ENCODE measurements at regions not wholly inside any gene's neighbourhood (a gene's known extent, or its start where the extent isn't known, plus 50 kb on each side); places are given as distances from the start of the nearest gene placed in this dataset.

DNA sequence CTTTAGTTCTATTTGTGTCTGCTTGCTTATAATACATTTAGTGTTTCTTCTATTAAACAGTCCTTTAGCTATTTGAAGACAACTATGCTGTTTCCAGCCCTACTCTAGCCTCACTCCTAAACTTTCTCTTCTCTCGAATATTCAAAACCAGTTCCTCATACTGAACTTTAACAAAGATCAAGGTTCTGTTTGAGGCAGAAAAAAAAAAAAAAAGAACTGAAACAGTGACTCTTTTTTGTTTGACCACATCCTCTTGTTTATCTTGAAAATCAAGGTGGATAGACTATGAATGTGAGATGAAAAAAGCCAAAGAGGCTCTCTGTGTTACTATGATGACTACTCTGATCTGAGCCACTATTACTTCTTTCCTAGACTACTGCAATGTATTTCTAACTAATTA lies 154.3 kb downstream of the ZNF365 start:
- Histone ChIP-seq H3K27ac (ENCODE audit: control insufficient read depth, insufficient read depth, low read length) (no peak overlapping the region), H3K36me3 (ENCODE audit: control insufficient read depth in 2 of 2, extremely low read depth in 1 of 2, insufficient read depth in 2 of 2, low read length in 2 of 2) (no peaks in the 10 kb centered on the region), H3K9ac (ENCODE audit: control insufficient read depth, extremely low read depth, insufficient read depth, low read length) (no peak overlapping the region), H3K9me1 (ENCODE audit: control insufficient read depth, extremely low read depth, insufficient read depth, low read length) (no peaks in the 10 kb centered on the region), H2AFZ (ENCODE audit: control insufficient read depth, low read length) (no peak overlapping the region), H3K4me2 (ENCODE audit: control insufficient read depth, extremely low read depth, insufficient read depth, low read depth, low read length) (no peak overlapping the region), H3K79me2 (ENCODE audit: control insufficient read depth, insufficient read depth, low read length) (no peaks in the 10 kb centered on the region), H3K27me3 (ENCODE audit: control insufficient read depth, extremely low read depth, insufficient read depth, low read length) (no peaks in the 10 kb centered on the region), H4K20me1 (ENCODE audit: control insufficient read depth, extremely low read depth, insufficient read depth, low read length) (no peaks in the 10 kb centered on the region), H3K4me1 (ENCODE audit: control insufficient read depth, extremely low read depth, insufficient read depth, low read length) (no peaks in the 10 kb centered on the region), H3K9me3 (ENCODE audit: control insufficient read depth, low read depth, low read length) (no peaks in the 10 kb centered on the region), H3K4me3 (ENCODE audit: control insufficient read depth in 2 of 3, extremely low read depth in 1 of 3, insufficient read depth in 2 of 3, low read depth in 1 of 3, low read length in 3 of 3) (no peak overlapping the region)
- FAIRE-seq (no peak), DNase-seq (ENCODE audit: low read depth, low spot score) (no peak)
- dilution Hi-C loops (cut with MboI; ENCODE audit: extremely low pct_ligation_motif_present, low sequenced_read_pairs), result no loop called here
- TF ChIP-seq, protein P1, sequence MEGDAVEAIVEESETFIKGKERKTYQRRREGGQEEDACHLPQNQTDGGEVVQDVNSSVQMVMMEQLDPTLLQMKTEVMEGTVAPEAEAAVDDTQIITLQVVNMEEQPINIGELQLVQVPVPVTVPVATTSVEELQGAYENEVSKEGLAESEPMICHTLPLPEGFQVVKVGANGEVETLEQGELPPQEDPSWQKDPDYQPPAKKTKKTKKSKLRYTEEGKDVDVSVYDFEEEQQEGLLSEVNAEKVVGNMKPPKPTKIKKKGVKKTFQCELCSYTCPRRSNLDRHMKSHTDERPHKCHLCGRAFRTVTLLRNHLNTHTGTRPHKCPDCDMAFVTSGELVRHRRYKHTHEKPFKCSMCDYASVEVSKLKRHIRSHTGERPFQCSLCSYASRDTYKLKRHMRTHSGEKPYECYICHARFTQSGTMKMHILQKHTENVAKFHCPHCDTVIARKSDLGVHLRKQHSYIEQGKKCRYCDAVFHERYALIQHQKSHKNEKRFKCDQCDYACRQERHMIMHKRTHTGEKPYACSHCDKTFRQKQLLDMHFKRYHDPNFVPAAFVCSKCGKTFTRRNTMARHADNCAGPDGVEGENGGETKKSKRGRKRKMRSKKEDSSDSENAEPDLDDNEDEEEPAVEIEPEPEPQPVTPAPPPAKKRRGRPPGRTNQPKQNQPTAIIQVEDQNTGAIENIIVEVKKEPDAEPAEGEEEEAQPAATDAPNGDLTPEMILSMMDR (optimal IDR thresholded peaks at IDR 0.05 in 1 of 3, IDR thresholded peaks at IDR 0.05 in 1 of 3, conservative IDR thresholded peaks at IDR 0.05 in 1 of 3; ENCODE audit: extremely low read depth in 1 of 3, insufficient read depth in 2 of 3, low read length in 3 of 3), result no peak
- no peak for TF ChIP-seq EZH2 (IDR thresholded peaks at IDR 0.05; ENCODE audit: low read length)

DNA sequence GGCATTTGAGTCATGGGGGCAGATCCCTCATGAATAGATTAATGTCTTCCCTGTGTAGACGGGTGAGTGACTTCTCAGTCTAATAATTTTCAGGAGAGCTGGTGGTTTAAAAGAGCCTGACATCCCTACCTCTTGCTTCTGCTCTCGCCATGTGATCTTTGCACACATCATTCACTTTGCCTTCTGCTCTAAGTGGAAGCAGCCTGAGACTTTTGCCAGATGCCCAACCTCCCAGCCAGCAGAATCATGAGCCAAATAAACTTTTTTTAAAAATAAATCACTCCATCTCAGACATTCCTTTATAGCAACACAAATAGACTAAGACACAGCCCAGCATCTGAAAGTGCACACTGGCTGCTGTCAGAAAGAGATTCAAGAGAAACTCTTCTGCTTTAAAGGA lies 155.2 kb downstream of the ZNF365 start:
- TF ChIP-seq, protein P1 (optimal IDR thresholded peaks at IDR 0.05 in 1 of 3, IDR thresholded peaks at IDR 0.05 in 1 of 3, conservative IDR thresholded peaks at IDR 0.05 in 1 of 3; ENCODE audit: extremely low read depth in 1 of 3, insufficient read depth in 2 of 3, low read length in 3 of 3), result no peak
- TF ChIP-seq EZH2 (IDR thresholded peaks at IDR 0.05; ENCODE audit: low read length), result no peak
- Histone ChIP-seq H3K9me3 (ENCODE audit: control insufficient read depth, low read depth, low read length) (no peaks in the 10 kb centered on the region), H3K79me2 (ENCODE audit: control insufficient read depth, insufficient read depth, low read length) (no peaks in the 10 kb centered on the region), H2AFZ (ENCODE audit: control insufficient read depth, low read length) (no peak overlapping the region), H3K9me1 (ENCODE audit: control insufficient read depth, extremely low read depth, insufficient read depth, low read length) (no peaks in the 10 kb centered on the region), H3K36me3 (ENCODE audit: control insufficient read depth in 2 of 2, extremely low read depth in 1 of 2, insufficient read depth in 2 of 2, low read length in 2 of 2) (no peaks in the 10 kb centered on the region), H3K27me3 (ENCODE audit: control insufficient read depth, extremely low read depth, insufficient read depth, low read length) (no peaks in the 10 kb centered on the region), H3K4me3 (ENCODE audit: control insufficient read depth in 2 of 3, extremely low read depth in 1 of 3, insufficient read depth in 2 of 3, low read depth in 1 of 3, low read length in 3 of 3) (no peak overlapping the region), H3K9ac (ENCODE audit: control insufficient read depth, extremely low read depth, insufficient read depth, low read length) (no peak overlapping the region), H3K4me2 (ENCODE audit: control insufficient read depth, extremely low read depth, insufficient read depth, low read depth, low read length) (no peak overlapping the region), H3K27ac (ENCODE audit: control insufficient read depth, insufficient read depth, low read length) (no peak overlapping the region), H4K20me1 (ENCODE audit: control insufficient read depth, extremely low read depth, insufficient read depth, low read length) (no peaks in the 10 kb centered on the region), H3K4me1 (ENCODE audit: control insufficient read depth, extremely low read depth, insufficient read depth, low read length) (no peaks in the 10 kb centered on the region)
- FAIRE-seq (no peak), DNase-seq (ENCODE audit: low read depth, low spot score) (no peak)
- dilution Hi-C loops (cut with MboI; ENCODE audit: extremely low pct_ligation_motif_present, low sequenced_read_pairs), result no loop called here
